LNCAP (cell line): ENCODE measurements at regions not wholly inside any gene's neighbourhood (a gene's known extent, or its start where the extent isn't known, plus 50 kb on each side); places are given as distances from the start of the nearest gene placed in this dataset.

ENCODE experiments used
- CTCF ChIP-seq: fragments of 450-650 bp; IDR thresholded peaks from 2 replicates; pipeline ENCODE4 v1.5.1; 2017; ENCODE audit warnings: mild to moderate bottlenecking

GRCh38 chr10:4111643-4112042, 326.6 kb upstream of the KLF6 start:
- no peak for TF ChIP-seq CTCF

- TF ChIP-seq CTCF = no peak
Measured at GRCh38 chr10:4109469-4109868, 324.5 kb upstream of the KLF6 start.

- TF ChIP-seq CTCF = no peak
Measured at GRCh38 chr10:4108693-4109092, 323.7 kb upstream of the KLF6 start.

- no peak for TF ChIP-seq CTCF
Measured at GRCh38 chr10:4107285-4107851, 322.4 kb upstream of the KLF6 start.

GRCh38 chr10:4103603-4104002, 318.6 kb upstream of the KLF6 start:
- no peak for TF ChIP-seq CTCF

GRCh38 chr10:4102802-4103344, 317.9 kb upstream of the KLF6 start:
- no peak for TF ChIP-seq CTCF

GRCh38 chr10:4101918-4102654, 317.1 kb upstream of the KLF6 start:
- no peak for TF ChIP-seq CTCF
